DND-41 (cell line): ENCODE measurements at regions not wholly inside any gene's neighbourhood (a gene's known extent, or its start where the extent isn't known, plus 50 kb on each side); places are given as distances from the start of the nearest gene placed in this dataset.

Experiments used
- CTCF ChIP-seq: IDR thresholded peaks from 2 replicates; pipeline ENCODE4 v1.5.1; 2012; ENCODE audit warnings: borderline replicate concordance, low read length, moderate library complexity, mild to moderate bottlenecking; ENCODE audit not compliant: poor library complexity, severe bottlenecking; ENCODE audit errors: extremely low read depth
- EZH2 ChIP-seq: IDR thresholded peaks from 3 replicates; pipeline ENCODE4 v1.6.1; 2012; ENCODE audit warnings: borderline replicate concordance, low read depth, mild to moderate bottlenecking, moderate library complexity, low read length, inconsistent platforms; ENCODE audit not compliant: severe bottlenecking

DNA sequence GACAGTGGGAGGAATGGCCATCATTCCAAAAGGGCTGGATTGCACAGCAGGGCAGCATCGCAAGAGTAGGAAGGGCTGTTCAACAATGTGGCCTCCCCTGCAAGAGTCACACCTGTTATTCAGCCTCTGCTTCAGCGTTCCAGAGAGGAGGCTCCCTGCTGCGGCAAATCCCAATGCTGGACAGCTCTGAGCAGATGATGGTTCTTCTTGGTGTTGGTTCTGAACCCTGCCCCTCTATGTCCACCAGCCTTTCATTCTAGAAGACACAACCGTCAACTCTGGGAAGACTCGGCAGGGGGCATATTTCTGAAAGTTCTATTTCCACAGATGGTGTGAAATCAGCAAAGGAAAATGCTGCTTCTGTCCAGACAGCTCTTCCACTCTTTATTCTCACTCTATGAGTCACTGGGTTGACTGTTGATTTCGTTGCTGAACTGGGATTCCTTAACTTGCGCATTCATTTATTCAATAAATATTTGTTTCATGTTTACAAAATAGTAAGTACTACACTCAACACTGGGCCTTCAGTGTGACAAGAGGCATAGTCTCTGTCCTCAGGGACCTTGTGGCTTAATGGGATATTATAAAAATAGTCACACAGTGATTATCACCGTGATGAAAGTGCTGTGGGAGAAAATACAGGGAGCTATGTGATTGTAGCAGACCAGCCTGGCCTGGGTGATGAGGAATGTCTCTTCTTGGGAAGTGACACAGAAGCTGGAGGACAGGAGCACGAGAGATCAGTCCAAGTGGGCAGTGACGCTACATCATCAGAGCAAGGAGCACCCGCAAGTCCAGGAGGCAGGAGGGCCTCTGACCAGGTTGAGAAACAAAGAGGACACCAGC lies 260.3 kb downstream of the SIPA1L2 start:
- TF ChIP-seq CTCF (no peak), EZH2 (no peak)
